K562 (cell line): ENCODE measurements at regions not wholly inside any gene's neighbourhood (a gene's known extent, or its start where the extent isn't known, plus 50 kb on each side); places are given as distances from the start of the nearest gene placed in this dataset.

Experiments
- KLF16 ChIP-seq: IDR thresholded peaks from 2 replicates; pipeline ENCODE4 v1.6.1; 2016; ENCODE audit warnings: antibody characterized with exemption
- MED1 ChIP-seq: sonication (generic); formaldehyde crosslinking; IDR thresholded peaks from 2 replicates; pipeline ENCODE4 v1.8.1; 2023; ENCODE audit warnings: missing genetic modification reagents, borderline replicate concordance
- YBX1 ChIP-seq: fragments of 450-650 bp; IDR thresholded peaks from 2 replicates; pipeline ENCODE4 v1.7.1; 2016; ENCODE audit warnings: mild to moderate bottlenecking
- ZBTB40 ChIP-seq, 2 experiments: fragments of 450-650 bp in 1 of 2; sonication (generic) in 1 of 2; formaldehyde crosslinking in 1 of 2; IDR thresholded peaks; 2 replicates each; pipeline versions ENCODE4 v1.7.1 to v1.9.0; 2016 to 2022; ENCODE audit warnings: inconsistent platforms in 1 of 2, mild to moderate bottlenecking in 1 of 2, missing genetic modification reagents in 1 of 2
- ZFP36 ChIP-seq: fragments of 150-350 bp; IDR thresholded peaks from 2 replicates; pipeline ENCODE4 v1.6.1; 2018; ENCODE audit warnings: low read length, low read depth; ENCODE audit not compliant: partially characterized antibody

DNA sequence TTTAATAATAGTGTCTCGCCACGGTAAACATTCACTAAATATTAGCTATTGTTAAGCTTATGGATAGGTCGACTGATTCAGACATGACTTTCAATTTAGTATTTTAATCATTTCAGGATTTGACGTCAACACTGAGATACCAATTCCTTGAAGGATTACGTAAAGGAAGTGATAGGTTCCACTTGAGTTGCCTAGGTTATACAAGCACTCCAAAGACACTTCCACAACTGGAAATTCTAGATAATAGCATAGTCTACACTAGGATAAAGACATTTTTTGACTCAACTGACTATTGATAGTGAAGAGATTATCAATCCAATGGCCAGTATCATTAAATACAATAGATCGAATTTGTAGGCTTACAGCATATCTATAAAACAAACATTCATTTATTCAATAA is 63.9 kb upstream of the NHSL1 start (continued):
- TF ChIP-seq YBX1: no peak
- no peak for TF ChIP-seq ZBTB40 (IDR thresholded peaks at IDR 0.05)
- no peak for TF ChIP-seq ZBTB40 (CRISPR knock-in tag; IDR thresholded peaks at IDR 0.05)
- TF ChIP-seq MED1 (CRISPR knock-in tag): no peak
- TF ChIP-seq ZFP36: no peak
- no peak for TF ChIP-seq KLF16
